ENCODE measurements at regions not wholly inside any gene's neighbourhood (a gene's known extent, or its start where the extent isn't known, plus 50 kb on each side); places are given as distances from the start of the nearest gene placed in this dataset.

DNA sequence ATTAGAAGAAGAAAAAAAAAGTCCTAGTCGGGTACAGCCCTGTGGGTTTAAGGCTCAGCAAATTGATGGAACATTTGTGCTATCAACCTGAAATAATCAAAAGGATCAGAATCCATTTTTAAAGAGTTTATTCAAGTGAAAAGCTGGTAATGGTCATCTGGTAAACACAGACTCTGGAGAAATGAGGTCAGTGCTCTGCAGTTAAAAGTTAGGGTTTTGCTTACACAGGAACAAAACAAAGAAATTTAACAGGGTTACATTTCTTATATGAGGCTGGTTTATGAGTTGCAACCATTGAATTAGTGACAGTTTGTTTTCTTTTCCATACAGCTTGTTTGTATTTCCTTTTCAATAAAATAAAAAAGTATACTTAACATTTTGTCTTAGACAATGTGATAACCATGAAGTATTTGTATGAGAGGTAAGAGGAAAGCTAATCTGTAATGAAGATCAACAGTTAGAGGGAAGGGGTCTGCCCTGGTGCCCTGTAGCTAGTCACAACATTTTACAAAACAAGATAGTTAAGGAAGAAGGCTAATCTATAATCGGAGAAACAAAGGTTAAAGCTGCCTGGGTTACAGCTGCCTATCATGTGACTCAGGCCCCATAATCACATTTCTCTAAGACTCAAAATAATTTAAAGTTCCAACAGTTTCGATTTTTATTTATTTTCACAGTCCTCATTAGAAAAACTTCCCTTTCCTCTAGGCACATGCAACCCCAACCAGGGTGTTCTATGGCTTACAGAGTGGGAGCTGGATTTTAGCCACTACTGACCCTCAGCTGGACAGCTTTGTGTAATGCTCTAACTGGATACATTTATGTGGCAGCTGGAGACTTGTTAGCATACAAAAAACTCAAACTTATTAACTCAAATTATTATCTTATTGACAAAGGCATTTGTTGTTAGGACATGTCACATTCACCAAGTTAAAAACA lies 98.1 kb upstream of the ACP3 start:
- no peaks in the 10 kb centered on the region for H3K36me3 ChIP-seq (replicated peaks in 1 of 2; ENCODE audit: control insufficient read depth in 1 of 2, insufficient read depth in 2 of 2, low read length in 1 of 2)
- H3K27me3 ChIP-seq (ENCODE audit: insufficient read depth) = no peaks in the 10 kb centered on the region
- no peaks in the 10 kb centered on the region for H3F3A ChIP-seq (replicated peaks; ENCODE audit: insufficient read depth)
- H3K9ac ChIP-seq = no peak overlapping the region
- H3K4me1 ChIP-seq (ENCODE audit: control insufficient read depth in 1 of 2, insufficient read depth in 2 of 2, low read depth in 1 of 2, low read length in 1 of 2) = peaks cover 0 to 7% of the 10 kb centered on the region in 2 experiments; a peak in 1 of 4 replicates
- TF ChIP-seq IRF3 (IDR thresholded peaks at IDR 0.05; ENCODE audit: low read depth, low read length) = no peak
- TF ChIP-seq ZBTB33 (IDR thresholded peaks at IDR 0.05; ENCODE audit: borderline replicate concordance, low read depth) = no peak
- no peak for TF ChIP-seq RAD21 (IDR thresholded peaks at IDR 0.05; ENCODE audit: low read length)
- TF ChIP-seq CTCF (IDR thresholded peaks at IDR 0.05) = no peak
- no peak for TF ChIP-seq POLR2AphosphoS5 (IDR thresholded peaks at IDR 0.05; ENCODE audit: low read depth, low read length)
- no peak for TF ChIP-seq TAF1 (IDR thresholded peaks at IDR 0.05; ENCODE audit: borderline replicate concordance, low read depth, low read length)
- TF ChIP-seq EZH2phosphoT487 (IDR thresholded peaks at IDR 0.05; ENCODE audit: borderline replicate concordance, low read depth) = no peak
- TF ChIP-seq GATA2 (CRISPR knock-in tag; IDR thresholded peaks at IDR 0.05) = no peak
- TF ChIP-seq FOXJ3 (CRISPR knock-in tag; IDR thresholded peaks at IDR 0.05) = no peak
- TF ChIP-seq MAX (IDR thresholded peaks at IDR 0.05; ENCODE audit: low read depth) = no peak
- H3K4me3 ChIP-seq (ENCODE audit: low read depth in 2 of 2, low read length in 1 of 2) = no peak overlapping the region
- no peaks in the 10 kb centered on the region for H4K20me1 ChIP-seq (ENCODE audit: insufficient read depth)
- H3K27ac ChIP-seq (ENCODE audit: low read depth in 2 of 2, low read length in 1 of 2) = no peak overlapping the region
- WGBS (ENCODE audit: low lambda C conversion rate) = 28% methylated on average over 3 of the region's 3 CpGs
- no peaks in the 10 kb centered on the region for H3K9me3 ChIP-seq
- POLR2A ChIA-PET = no interaction called here
- H2AFZ ChIP-seq (ENCODE audit: low read depth) = no peak overlapping the region
- no peak overlapping the region for H3K4me2 ChIP-seq
- CTCF ChIA-PET = interaction anchor here (1.2 to 5.2 kb wide), 2 partner anchors 8 to 181 kb away, joined by 3 to 29 read pairs; no protein-coding TSS in a partner anchor
- H3K79me2 ChIP-seq (ENCODE audit: insufficient read depth) = no peaks in the 10 kb centered on the region
- H3K9me2 ChIP-seq = no peaks in the 10 kb centered on the region
- DNase-seq = no peak
